ENCODE measurements at regions not wholly inside any gene's neighbourhood (a gene's known extent, or its start where the extent isn't known, plus 50 kb on each side); places are given as distances from the start of the nearest gene placed in this dataset.

- no peak for DNase-seq
These were observed 379.4 kb downstream of the FBXW7 start for GRCh38 chr4:152156442-152156841.

DNA sequence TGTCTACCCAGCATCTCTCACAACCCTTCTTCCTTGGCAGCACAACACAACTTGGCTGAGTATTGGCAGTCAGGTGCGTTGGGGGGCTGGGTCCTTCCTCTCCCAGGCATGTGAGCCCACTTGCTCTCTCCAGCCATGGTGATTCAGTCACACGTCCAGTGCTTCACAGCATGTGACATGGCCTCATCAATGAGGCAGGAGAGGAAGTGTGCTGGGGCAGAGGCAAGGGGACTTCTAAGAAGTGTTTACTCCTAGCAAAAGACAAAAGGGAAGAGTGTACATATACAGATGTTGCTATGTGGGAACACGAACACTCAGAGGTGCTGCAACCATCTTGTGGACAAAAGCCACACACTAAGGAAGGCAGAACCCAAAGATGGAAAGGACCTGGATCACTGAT lies 380.8 kb downstream of the FBXW7 start:
- DNase-seq: no peak

- no peak for DNase-seq
These were observed 381.5 kb downstream of the FBXW7 start for GRCh38 chr4:152154433-152154832.

GRCh38 chr4:152153476-152154270 lies 382.2 kb downstream of the FBXW7 start:
- no peak for DNase-seq

DNA sequence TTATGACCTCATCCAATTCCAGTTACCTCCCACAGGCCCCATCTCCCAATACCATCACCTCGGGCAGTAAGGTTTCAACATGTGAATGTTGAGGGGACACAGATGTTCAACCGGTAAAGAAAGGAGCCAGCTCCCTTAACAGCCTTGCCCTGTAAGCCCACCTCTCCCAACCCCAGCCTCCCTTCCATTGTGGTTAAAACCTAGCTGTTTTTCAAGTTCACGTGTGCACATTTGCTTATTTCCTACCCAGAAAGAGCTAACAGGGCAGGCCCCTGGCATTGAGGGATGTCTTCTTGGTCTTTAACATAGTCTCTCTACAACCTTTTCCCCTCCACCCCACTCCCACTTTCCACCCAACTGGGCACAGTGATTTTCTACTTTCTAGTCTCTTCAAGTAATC lies 385.7 kb downstream of the FBXW7 start:
- DNase-seq: no peak

GRCh38 chr4:152149745-152150144 lies 386.1 kb downstream of the FBXW7 start:
- no peak for DNase-seq

DNA sequence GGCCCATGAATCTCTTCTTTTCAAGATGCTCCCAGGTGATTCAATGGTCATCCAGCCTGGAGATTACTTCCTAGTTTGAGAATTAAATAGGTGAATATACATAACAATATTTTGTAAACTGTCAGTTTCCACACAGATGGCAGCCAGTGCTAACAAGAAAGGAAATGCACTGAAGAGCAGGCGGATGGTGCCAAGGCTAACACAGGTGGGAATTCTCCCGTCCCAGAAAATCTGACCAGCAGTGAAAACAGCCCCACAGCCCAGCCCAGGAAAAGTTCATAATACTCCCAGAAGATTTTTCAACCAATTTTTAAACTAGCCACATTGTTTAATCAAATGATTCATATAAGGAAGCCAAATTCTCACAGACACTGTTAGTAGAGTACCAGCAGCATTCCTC lies 387.2 kb upstream of the GATB start:
- DNase-seq: no peak

GRCh38 chr4:152146244-152146643 lies 385.4 kb upstream of the GATB start:
- no peak for DNase-seq

- DNase-seq: no peak
These were observed 383.0 kb upstream of the GATB start for GRCh38 chr4:152143806-152144205.

DNA sequence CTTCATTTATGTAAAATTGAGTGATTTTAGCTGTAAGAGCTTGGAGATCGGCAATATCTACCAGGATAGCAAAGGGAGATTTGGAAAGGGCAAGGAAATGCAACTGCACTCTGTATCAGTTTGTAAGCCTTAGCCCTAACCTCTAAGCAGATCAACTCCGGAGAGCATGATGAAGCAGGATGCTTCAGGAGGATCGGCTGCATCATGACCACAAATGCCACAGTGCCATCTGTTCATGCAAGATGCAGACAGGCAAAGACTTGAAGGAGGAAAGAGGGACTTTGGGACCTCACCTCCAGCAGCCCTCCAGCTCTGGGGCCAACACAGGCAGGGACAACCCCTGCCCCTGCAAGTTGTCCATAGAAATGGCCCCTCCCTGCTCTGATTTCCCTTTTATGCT lies 377.6 kb upstream of the GATB start:
- no peak for DNase-seq

GRCh38 chr4:152132776-152133175 lies 372.0 kb upstream of the GATB start:
- no peak for DNase-seq

GRCh38 chr4:152128356-152128755 lies 367.5 kb upstream of the GATB start:
- DNase-seq: no peak

DNA sequence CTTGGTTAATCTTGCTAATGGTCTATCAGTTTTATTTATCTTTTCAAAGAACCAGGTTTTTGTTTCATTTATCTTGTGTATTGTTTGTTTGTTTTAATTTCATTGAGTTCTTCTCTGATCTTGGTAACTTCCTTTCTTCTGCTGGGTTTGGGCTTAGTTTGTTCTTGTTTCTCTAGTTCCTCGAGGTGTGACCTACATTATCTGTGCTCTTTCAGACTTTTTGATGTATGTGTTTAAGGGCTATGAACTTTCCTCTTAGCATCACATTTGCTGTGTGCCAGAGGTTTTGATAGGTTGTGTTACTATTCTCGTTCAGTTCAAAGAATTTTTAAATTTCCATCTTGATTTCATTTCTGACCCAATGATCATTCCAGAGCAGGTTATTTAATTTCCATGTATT lies 365.4 kb upstream of the GATB start:
- no peak for DNase-seq

DNA sequence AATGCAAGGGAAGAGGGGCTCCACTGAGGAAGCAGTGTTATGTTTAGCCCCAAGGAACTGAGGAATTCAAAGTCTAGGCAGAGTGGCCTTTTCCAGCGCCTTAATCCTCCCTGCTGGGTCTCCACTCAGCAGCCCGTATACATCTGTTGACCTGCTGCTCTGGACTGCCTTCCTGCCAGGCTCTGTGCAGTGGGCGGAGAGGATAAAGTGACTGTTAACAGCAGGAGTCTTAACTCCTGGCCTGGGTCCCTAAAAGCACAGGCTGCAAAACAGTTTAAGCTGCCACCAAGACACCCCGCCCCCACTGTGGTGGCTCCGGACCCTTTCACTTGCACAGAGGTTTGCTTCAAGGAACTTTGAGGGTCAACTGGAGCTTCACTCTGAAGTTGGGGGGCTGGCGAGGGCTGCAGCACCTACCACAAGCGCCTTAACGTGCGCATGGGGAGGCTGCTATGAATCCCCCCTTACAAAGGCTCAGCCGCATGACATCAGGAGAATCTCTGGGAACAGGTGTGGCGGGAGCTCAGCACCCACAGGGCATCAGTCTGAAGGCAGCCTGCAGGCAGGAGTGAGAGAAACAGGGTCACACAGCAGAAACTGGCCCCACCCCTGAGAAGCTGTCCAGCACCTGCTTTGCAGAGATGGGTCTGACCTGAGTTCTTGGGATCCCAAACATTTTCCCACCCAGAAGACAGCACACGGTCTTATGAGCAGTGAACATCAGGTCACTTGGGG lies 358.2 kb upstream of the GATB start:
- DNase-seq: no peak

- no peak for DNase-seq
These were observed 357.2 kb upstream of the GATB start for GRCh38 chr4:152117933-152118507.

GRCh38 chr4:152117520-152117919 lies 356.7 kb upstream of the GATB start:
- DNase-seq: no peak

DNA sequence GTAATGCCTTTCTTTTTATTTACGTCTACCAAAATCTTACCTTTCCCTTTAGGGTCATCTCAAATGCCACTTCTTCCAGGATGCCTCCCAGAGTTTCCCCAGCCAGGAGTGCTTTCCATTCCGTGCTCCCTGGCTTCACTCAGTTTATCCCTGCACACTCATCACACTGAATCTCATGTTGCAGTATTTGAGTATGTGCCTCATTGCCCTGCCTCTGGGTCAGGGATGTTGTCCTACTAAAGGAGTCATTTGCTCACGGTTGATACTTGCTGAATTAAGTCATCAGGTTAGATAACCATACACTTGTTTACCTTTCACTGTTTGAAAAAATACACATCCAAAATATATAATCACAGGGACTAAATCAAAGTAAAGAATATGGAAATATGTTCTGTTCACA lies 356.2 kb upstream of the GATB start:
- no peak for DNase-seq

- DNase-seq: no peak
These were observed 355.0 kb upstream of the GATB start for GRCh38 chr4:152115794-152116193.

- DNase-seq: no peak
These were observed 354.3 kb upstream of the GATB start for GRCh38 chr4:152115118-152115517.

DNA sequence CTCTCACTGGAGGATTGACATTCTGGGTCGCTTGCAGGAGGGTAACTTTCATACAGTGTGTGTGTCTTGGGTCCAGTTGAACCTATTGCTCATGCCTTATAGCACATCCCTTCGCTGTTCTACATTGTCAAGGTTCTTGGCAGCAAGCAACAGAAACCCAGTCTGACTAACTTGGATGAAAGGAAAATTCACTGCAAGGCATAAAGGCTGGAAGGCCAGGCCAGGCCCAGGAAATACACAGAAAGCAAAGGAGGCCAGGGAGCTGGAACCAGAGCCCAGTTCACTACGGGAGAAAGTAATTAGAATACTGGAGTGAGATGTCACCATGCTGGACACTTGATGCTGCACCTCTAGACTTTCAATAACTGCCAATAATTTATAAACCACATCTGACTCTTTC lies 353.8 kb upstream of the GATB start:
- no peak for DNase-seq

- DNase-seq: no peak
These were observed 352.1 kb upstream of the GATB start for GRCh38 chr4:152112887-152113286.

DNA sequence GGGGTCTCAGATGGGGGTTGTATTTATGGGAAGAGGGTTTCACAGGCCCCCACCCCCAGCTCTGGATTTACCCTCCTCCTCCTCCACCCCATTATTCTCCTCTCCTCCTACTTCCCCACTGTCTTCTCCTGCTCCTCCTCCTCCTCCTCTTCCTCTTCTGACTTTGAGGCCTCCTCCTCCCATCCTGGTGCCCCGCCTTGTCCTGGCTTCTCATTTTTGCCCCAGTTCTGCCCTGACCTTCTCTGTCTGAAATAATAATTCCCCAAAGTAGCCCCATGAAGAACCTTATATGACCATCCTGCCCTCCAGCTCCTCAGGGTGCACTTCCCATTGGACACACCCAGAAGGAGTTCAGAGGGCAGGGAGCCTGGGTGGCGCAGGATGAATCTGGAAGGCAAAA lies 351.4 kb upstream of the GATB start:
- no peak for DNase-seq

- no peak for DNase-seq
These were observed 350.0 kb upstream of the GATB start for GRCh38 chr4:152110780-152111179.
